Loucy (cell line): ENCODE measurements at regions not wholly inside any gene's neighbourhood (a gene's known extent, or its start where the extent isn't known, plus 50 kb on each side); places are given as distances from the start of the nearest gene placed in this dataset.

Experiments
- EZH2phosphoT487 ChIP-seq: fragments of 200-600 bp; IDR thresholded peaks from 2 replicates; pipeline ENCODE4 v1.6.1; 2018; ENCODE audit warnings: antibody characterized with exemption, mild to moderate bottlenecking, moderate library complexity, borderline replicate concordance
- TF ChIP-seq, protein P1 (sequence below): fragments of 200-600 bp; sonication (generic); conservative IDR thresholded peaks from 2 replicates; pipeline ENCODE4 v1.5.1; 2014; ENCODE audit warnings: mild to moderate bottlenecking, antibody characterized with exemption, low read length

DNA sequence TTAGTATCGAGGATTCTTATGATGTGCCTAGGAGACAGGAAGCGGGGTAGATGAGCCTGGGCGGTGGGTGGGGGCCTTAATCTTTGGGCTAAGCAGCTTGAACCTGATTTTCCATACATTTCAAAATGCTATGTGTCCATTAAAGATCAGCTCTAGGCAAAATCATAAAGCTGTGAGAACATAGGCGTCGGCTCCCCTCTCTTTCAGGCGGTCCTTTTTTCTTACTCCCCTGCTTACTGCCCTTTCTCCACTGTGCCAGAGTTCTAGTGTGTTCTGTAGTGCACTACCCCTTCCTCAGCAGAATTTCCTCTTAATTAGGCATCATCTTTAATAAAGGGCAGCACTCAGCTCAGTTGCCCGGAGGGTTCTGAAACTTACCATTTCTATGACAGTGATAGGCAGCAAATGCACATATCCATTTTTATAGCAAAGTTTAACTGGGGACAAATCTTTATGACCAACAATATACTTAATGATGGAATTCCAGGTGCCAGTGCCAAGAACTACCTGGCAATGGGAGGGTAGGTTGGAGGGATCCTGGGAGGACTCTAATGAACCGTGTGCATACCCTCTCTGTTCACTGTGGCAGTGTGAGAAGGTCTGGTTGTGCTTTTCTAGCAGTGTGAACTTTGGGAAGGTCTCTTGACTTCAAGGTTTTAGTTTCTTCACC lies 404.5 kb upstream of the TPM1 start:
- TF ChIP-seq, protein P1, sequence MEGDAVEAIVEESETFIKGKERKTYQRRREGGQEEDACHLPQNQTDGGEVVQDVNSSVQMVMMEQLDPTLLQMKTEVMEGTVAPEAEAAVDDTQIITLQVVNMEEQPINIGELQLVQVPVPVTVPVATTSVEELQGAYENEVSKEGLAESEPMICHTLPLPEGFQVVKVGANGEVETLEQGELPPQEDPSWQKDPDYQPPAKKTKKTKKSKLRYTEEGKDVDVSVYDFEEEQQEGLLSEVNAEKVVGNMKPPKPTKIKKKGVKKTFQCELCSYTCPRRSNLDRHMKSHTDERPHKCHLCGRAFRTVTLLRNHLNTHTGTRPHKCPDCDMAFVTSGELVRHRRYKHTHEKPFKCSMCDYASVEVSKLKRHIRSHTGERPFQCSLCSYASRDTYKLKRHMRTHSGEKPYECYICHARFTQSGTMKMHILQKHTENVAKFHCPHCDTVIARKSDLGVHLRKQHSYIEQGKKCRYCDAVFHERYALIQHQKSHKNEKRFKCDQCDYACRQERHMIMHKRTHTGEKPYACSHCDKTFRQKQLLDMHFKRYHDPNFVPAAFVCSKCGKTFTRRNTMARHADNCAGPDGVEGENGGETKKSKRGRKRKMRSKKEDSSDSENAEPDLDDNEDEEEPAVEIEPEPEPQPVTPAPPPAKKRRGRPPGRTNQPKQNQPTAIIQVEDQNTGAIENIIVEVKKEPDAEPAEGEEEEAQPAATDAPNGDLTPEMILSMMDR, result no peak
- TF ChIP-seq EZH2phosphoT487, result no peak
